NCI-H1105 (cell line): ENCODE measurements at regions not wholly inside any gene's neighbourhood (a gene's known extent, or its start where the extent isn't known, plus 50 kb on each side); places are given as distances from the start of the nearest gene placed in this dataset.

ENCODE experiments used
- DNase-seq: peaks from one replicate; lab custom pipeline; 2025; lab: John Stamatoyannopoulos, UW

GRCh38 chr2:120567128-120567527 lies 168.5 kb upstream of the GLI2 start:
- DNase-seq = no peak

- no peak for DNase-seq
Measured at GRCh38 chr2:120568089-120568974, 167.3 kb upstream of the GLI2 start.

- no peak for DNase-seq
Measured at GRCh38 chr2:120568975-120569268, 166.7 kb upstream of the GLI2 start.

- no peak for DNase-seq
Measured at GRCh38 chr2:120570001-120570400, 165.7 kb upstream of the GLI2 start.

GRCh38 chr2:120570546-120570945 lies 165.1 kb upstream of the GLI2 start:
- DNase-seq = no peak

GRCh38 chr2:120571015-120571728 lies 164.5 kb upstream of the GLI2 start:
- no peak for DNase-seq

- DNase-seq = no peak
Measured at GRCh38 chr2:120572226-120572625, 163.4 kb upstream of the GLI2 start.

GRCh38 chr2:120574620-120575019 lies 161.0 kb upstream of the GLI2 start:
- DNase-seq = no peak

- no peak for DNase-seq
Measured at GRCh38 chr2:120575966-120576365, 159.7 kb upstream of the GLI2 start.

GRCh38 chr2:120576509-120577474 lies 158.9 kb upstream of the GLI2 start:
- DNase-seq = no peak

GRCh38 chr2:120577721-120578295 lies 157.9 kb upstream of the GLI2 start:
- no peak for DNase-seq

GRCh38 chr2:120578576-120579352 lies 156.9 kb upstream of the GLI2 start:
- no peak for DNase-seq

GRCh38 chr2:120579916-120580685 lies 155.6 kb upstream of the GLI2 start:
- DNase-seq = no peak

- DNase-seq = no peak
Measured at GRCh38 chr2:120580709-120581108, 155.0 kb upstream of the GLI2 start.

- DNase-seq = no peak
Measured at GRCh38 chr2:120583121-120583520, 152.5 kb upstream of the GLI2 start.

- no peak for DNase-seq
Measured at GRCh38 chr2:120583851-120584570, 151.7 kb upstream of the GLI2 start.

GRCh38 chr2:120586507-120587278 lies 149.0 kb upstream of the GLI2 start:
- DNase-seq = no peak

GRCh38 chr2:120587279-120587996 lies 148.2 kb upstream of the GLI2 start:
- DNase-seq = no peak
